GM18507 (cell line): ENCODE measurements at regions not wholly inside any gene's neighbourhood (a gene's known extent, or its start where the extent isn't known, plus 50 kb on each side); places are given as distances from the start of the nearest gene placed in this dataset.

Experiments
- DNase-seq: peaks from one replicate; pipeline ENCODE4 v3.0.0; 2011; ENCODE audit warnings: low read depth; ENCODE audit not compliant: insufficient read length; ENCODE audit errors: extremely low spot score
- FAIRE-seq: peaks from 2 replicates; lab custom pipeline; 2011; peaks lifted over from hg19 to GRCh38; lab: Jason Lieb, UNC

DNA sequence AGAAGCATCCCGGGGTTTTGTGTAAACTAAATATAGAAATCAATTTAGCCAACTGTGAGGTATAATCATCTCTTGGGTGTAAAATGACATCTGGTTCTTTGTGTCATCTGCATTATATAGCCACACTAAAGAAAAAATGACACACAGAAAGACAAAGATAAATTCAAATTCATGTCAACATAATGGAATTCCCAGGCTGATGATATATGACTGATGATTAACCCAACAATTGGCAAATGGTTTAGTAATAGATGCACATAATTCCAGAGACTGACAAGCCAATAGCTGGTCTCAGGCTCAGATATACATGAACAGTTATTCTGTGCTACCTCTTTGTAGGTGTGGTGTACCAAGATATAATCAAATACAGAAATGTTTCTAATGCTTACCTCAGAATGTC, 375.4 kb upstream of the PITX2 start:
- no peak for FAIRE-seq

GRCh38 chr4:111011458-111011857, 388.6 kb upstream of the PITX2 start:
- FAIRE-seq (no peak), DNase-seq (no peak)

More for the DNA sequence above, 375.4 kb upstream of the PITX2 start:
- no peak for DNase-seq

GRCh38 chr4:111013846-111014245, 391.0 kb upstream of the PITX2 start:
- DNase-seq: no peak
- no peak for FAIRE-seq

- DNase-seq: no peak
- no peak for FAIRE-seq
Observed at GRCh38 chr4:111014537-111014936, 391.7 kb upstream of the PITX2 start.

- DNase-seq: no peak
- FAIRE-seq: no peak
Observed at GRCh38 chr4:111016416-111016815, 393.5 kb upstream of the PITX2 start.

GRCh38 chr4:111018216-111018615, 395.3 kb upstream of the PITX2 start:
- FAIRE-seq: no peak
- DNase-seq: no peak

DNA sequence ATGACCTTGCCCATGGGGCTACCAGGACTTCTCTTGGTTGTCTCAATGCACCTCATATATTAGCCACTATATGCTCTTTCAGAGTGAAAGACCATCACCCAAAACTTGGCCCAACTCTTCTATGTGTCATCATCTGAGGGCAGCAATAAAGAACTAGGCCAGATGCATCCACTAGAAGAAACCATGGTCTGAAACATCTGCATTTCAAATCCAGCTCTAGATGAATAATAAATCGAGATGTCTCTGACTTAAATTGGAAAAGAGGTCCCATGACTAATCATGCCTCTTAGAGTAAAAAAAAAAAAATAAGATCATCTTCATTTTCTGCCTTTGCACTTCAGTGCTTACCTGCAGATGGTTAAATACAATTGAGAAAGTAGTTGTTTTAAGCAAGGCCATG, 397.6 kb upstream of the PITX2 start:
- FAIRE-seq: no peak
- no peak for DNase-seq

DNA sequence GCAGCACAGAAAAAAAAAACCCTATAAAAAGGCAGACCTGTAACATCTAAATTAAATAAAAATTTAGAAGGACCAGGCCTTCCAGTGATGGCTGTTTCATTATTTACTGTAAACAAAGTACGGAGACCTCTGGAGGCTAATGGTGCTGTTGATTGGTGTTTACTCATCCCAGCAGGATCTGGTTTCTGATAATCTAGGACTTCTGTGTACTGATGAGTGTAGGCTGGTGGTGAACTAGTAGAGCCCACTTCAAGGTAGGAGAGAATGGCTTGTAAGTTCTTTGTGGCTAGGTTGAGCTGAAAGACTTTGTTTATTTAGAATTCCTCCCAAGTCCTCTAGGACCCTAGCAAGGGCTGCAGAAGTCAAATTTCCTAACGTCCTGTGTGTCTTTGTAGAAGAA, 398.1 kb upstream of the PITX2 start:
- DNase-seq (no peak), FAIRE-seq (no peak)

DNA sequence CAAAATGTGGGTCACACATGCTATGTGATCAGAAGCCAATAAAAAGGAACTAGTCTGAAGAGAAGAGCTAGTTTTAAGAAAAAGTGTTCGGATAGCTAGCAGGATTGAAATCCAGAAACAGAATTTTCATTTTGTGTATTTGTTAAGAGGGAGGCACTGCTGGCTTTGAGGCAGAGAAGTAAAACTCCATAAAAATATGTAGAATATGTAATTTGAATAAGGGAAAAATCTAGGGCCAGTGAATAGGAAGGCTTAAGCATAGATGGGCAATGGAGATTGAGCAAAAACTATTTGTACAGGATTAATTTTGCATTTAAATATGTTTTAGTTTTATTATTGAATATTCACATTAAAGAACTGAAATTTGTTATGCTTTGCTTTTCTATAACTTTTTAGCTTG, 399.9 kb upstream of the PITX2 start:
- FAIRE-seq: no peak

DNA sequence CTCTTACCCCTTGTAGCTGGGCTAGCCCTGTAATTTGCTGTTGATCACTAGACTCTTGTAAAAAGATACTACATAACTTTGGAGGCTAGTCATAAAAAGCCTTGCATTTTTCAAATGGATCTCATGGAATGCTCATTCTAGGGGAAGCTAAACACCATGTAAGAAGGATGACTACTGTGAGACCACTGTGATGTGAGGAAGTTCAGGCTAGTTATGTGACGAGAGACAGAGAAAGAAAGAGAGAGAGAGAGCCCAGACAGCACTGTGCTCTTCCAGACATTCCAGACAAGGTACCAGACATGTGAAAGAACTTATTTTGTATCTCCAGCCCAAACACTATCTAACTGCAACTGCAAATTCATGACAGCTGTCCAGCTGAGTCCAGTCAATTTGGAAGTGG, 404.6 kb upstream of the PITX2 start:
- FAIRE-seq: no peak
- no peak for DNase-seq

More for the DNA sequence above, 399.9 kb upstream of the PITX2 start:
- DNase-seq: no peak

DNA sequence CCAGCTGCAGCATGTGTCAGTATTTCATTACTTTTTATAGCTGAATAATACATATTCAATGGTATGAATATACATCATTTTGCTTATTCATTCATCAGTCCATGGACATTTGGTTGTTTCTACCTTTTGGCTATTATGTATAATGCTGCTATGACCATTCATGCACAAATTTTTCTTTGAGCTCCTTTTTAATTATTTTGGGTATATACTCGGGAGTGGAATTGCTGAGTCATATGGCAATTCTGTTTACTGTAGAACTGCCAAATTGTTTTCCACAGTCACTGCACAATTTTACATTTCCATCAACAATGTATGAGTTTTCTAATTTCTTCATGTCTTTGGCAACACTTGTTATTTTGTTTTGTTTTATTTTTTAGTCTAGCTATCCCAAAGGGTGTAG, 405.9 kb upstream of the PITX2 start:
- no peak for FAIRE-seq
- no peak for DNase-seq

- DNase-seq (no peak), FAIRE-seq (no peak)
Observed at GRCh38 chr4:111031001-111031579, 408.2 kb upstream of the PITX2 start.

DNA sequence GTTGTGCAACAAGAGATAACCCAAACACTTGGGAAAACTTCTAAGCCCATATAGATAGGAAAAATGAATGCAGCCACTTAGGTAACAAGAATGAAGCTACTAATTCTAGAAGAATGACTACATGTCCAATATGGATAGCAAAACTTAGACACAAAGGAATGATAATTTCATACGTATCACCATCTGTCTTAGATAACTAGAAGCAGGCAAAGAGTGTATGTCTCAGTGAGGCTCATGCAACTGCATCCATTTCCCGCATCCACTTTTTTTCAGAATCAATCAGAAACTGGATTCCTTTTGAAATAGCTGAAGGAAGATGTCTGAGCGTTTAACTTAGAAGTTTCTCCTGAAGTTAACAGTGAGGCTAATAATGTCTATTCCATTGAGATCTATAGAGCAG, 408.7 kb upstream of the PITX2 start:
- no peak for DNase-seq
- FAIRE-seq: no peak

DNA sequence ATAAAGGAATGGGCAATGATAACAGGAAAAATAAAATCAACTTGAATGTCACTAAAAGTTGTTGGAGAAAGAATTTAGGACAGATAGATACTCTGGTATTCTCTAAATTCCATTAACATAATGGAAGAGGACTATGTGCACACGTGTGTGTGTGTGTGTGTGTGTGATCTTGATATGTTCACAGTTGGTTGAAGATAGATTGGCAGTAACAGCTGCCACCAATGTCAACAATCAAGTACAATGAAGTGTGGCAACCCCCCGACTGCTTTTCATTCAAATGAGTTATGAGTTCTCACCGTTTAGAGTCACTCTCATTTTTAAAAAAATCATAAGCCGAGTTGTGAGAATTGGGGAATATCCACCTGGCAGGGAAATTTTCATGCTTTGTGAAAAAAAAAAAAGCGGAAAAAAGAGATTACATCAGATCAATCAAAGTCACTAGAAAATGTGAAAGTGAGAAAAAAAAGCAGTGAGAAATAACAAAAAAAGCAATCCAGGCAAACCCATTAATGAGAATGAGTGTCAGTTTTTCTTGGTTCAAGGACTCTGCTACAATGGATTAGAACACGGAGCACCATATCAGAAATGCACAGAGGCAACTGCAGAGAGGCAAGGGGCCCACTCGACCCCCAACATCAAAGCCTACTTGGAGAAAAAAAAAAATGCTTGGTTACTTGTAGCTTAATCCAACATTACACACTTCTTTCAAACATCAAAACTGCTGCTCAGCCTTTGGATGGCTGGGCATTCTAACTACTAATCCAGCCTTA, 414.9 kb upstream of the PITX2 start:
- FAIRE-seq: no peak
- DNase-seq: no peak

GRCh38 chr4:111040904-111041303, 418.0 kb upstream of the PITX2 start:
- DNase-seq (no peak), FAIRE-seq (no peak)

DNA sequence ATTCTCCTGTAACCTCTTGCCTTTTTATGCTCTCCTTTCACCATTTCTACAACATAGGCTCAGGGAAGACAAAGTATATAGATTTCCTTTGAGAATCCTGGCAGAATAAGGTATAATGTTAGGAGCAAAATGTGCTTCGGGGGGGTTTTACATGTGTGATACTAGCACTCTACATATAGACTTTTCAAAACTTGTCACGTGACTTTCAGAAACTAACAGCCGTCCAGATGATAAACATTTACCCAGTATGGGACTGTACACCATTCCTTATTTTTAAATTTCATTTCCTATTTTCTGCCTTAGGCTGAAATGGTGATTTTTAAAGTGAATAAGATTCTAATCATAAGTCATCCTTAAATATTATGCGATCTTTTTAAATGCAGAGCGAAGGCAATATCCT, 420.4 kb upstream of the PITX2 start:
- DNase-seq (no peak), FAIRE-seq (no peak)

- FAIRE-seq (no peak), DNase-seq (no peak)
Observed at GRCh38 chr4:111045992-111046391, 423.1 kb upstream of the PITX2 start.

DNA sequence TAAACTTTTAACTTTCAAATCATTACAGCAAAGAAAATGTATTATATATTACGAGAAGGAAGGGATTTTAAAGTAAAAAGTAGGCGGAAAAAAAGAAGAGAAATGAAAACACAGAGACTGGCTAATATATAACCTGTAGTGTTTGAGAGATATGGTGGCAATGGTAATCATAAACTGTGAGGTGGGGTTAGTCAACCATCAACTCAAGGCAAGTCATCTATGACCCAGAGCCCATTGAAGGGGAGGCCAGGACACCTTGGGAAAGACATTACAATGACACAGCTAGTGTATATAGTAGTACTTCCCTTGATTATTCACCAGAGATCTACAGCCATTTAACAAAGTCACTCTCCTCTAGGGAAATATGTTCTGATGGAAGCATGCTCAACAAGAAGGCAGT, 423.9 kb upstream of the PITX2 start:
- FAIRE-seq (peak; percentile 31), DNase-seq (no peak)

GRCh38 chr4:111048316-111048715, 425.4 kb upstream of the PITX2 start:
- DNase-seq (no peak), FAIRE-seq (no peak)

- no peak for FAIRE-seq
- no peak for DNase-seq
Observed at GRCh38 chr4:111064342-111064993, 441.6 kb upstream of the PITX2 start.

GRCh38 chr4:111066001-111066400, 443.1 kb upstream of the PITX2 start:
- no peak for DNase-seq
- no peak for FAIRE-seq
